GM12875 (cell line): ENCODE measurements at regions not wholly inside any gene's neighbourhood (a gene's known extent, or its start where the extent isn't known, plus 50 kb on each side); places are given as distances from the start of the nearest gene placed in this dataset.

Source experiments
- H3K4me3 ChIP-seq: one replicate; pipeline ENCODE4 v1.5.1; 2011; ENCODE audit warnings: low read depth, low read length, control low read depth
- CTCF ChIP-seq: IDR thresholded peaks from 2 replicates; pipeline ENCODE4 v1.5.1; 2011; ENCODE audit warnings: low read depth, mild to moderate bottlenecking, control low read depth, inconsistent platforms, low read length, moderate library complexity, borderline replicate concordance; ENCODE audit not compliant: insufficient read depth

- no peak for TF ChIP-seq CTCF
- no peak overlapping the region for H3K4me3 ChIP-seq
These were observed 562.1 kb downstream of the TBC1D4 start for GRCh38 chr13:74919914-74920313.

GRCh38 chr13:74912898-74913297 lies 569.1 kb downstream of the TBC1D4 start:
- no peak overlapping the region for H3K4me3 ChIP-seq
- no peak for TF ChIP-seq CTCF

GRCh38 chr13:74910415-74910814 lies 571.6 kb downstream of the TBC1D4 start:
- no peak for TF ChIP-seq CTCF
- no peak overlapping the region for H3K4me3 ChIP-seq

- no peak for TF ChIP-seq CTCF
- no peak overlapping the region for H3K4me3 ChIP-seq
These were observed 574.2 kb downstream of the TBC1D4 start for GRCh38 chr13:74907788-74908187.

- no peak for TF ChIP-seq CTCF
- H3K4me3 ChIP-seq = no peak overlapping the region
These were observed 577.4 kb downstream of the TBC1D4 start for GRCh38 chr13:74904556-74904955.

GRCh38 chr13:74895042-74895796 lies 586.8 kb downstream of the TBC1D4 start:
- H3K4me3 ChIP-seq = no peak overlapping the region
- no peak for TF ChIP-seq CTCF

GRCh38 chr13:74892096-74892495 lies 589.9 kb downstream of the TBC1D4 start:
- TF ChIP-seq CTCF = no peak

More at GRCh38 chr13:74892096-74892495, 589.9 kb downstream of the TBC1D4 start:
- no peak overlapping the region for H3K4me3 ChIP-seq
